PC-9 (cell line): ENCODE measurements at regions not wholly inside any gene's neighbourhood (a gene's known extent, or its start where the extent isn't known, plus 50 kb on each side); places are given as distances from the start of the nearest gene placed in this dataset.

Experiments
- BruUV-seq: library from RNA; stranded (reverse); fragments of 400-500 nt; replicated peaks from 2 replicates; lab custom pipeline; 2021; lab: Mats Ljungman, UMichigan
- CTCF ChIA-PET: fragments of 300-600 bp; sonication (Branson Sonifier 250); formaldehyde crosslinking; loops from one replicate; lab custom pipeline; 2022; ENCODE audit warnings: antibody characterized with exemption; lab: Charles Lee
- POLR2A ChIA-PET: fragments of 300-600 bp; sonication (Branson Sonifier 250); formaldehyde crosslinking; loops from one replicate; lab custom pipeline; 2022; ENCODE audit warnings: antibody characterized with exemption; ENCODE audit not compliant: unreplicated experiment; lab: Charles Lee
- DNase-seq, 2 experiments: peaks; one replicate each; pipeline versions ENCODE4 v3.0.0 to v3.0.0-alpha.2; 2015 to 2022; ENCODE audit warnings: mixed read lengths in 1 of 2
- H2AFZ ChIP-seq: fragments of 200-600 bp; sonication (generic); 2 replicates; pipeline ENCODE4 v1.8.1; 2017; ENCODE audit warnings: antibody characterized with exemption
- H3F3A ChIP-seq: fragments of 200-600 bp; sonication (generic); 2 replicates; pipeline ENCODE4 v1.8.1; 2017; ENCODE audit warnings: antibody characterized with exemption, mild to moderate bottlenecking, low read depth; ENCODE audit not compliant: insufficient read depth
- H3K27ac ChIP-seq: fragments of 200-600 bp; sonication (generic); 2 replicates; pipeline ENCODE4 v1.6.1; 2016; ENCODE audit warnings: mixed run types
- H3K27me3 ChIP-seq: fragments of 200-600 bp; sonication (generic); 2 replicates; pipeline ENCODE4 v1.6.1; 2016; ENCODE audit warnings: low read depth, mixed run types; ENCODE audit not compliant: insufficient read depth
- H3K36me3 ChIP-seq: fragments of 200-600 bp; sonication (generic); 2 replicates; pipeline ENCODE4 v1.6.1; 2016; ENCODE audit warnings: low read depth, mixed run types
- H3K4me1 ChIP-seq: fragments of 200-600 bp; sonication (generic); replicated peaks from 2 replicates; pipeline ENCODE4 v1.6.1; 2016; ENCODE audit warnings: mixed run types; ENCODE audit not compliant: insufficient read depth
- H3K4me2 ChIP-seq: fragments of 200-600 bp; sonication (generic); 2 replicates; pipeline ENCODE4 v1.6.1; 2017; ENCODE audit warnings: mixed run types
- H3K4me3 ChIP-seq: fragments of 200-600 bp; sonication (generic); 2 replicates; pipeline ENCODE4 v1.6.1; 2016; ENCODE audit warnings: mixed run types
- H3K79me2 ChIP-seq: fragments of 200-600 bp; sonication (generic); 2 replicates; pipeline ENCODE4 v1.6.1; 2017; ENCODE audit warnings: low read depth, mixed run types
- H3K9me2 ChIP-seq: fragments of 200-600 bp; sonication (generic); 2 replicates; pipeline ENCODE4 v1.8.1; 2017; ENCODE audit warnings: mild to moderate bottlenecking; ENCODE audit not compliant: insufficient read depth
- H3K9me3 ChIP-seq: fragments of 200-600 bp; sonication (generic); 2 replicates; pipeline ENCODE4 v1.8.1; 2016; ENCODE audit warnings: low read depth; ENCODE audit not compliant: insufficient read depth
- H4K20me1 ChIP-seq: fragments of 200-600 bp; sonication (generic); 2 replicates; pipeline ENCODE4 v1.8.1; 2017; ENCODE audit not compliant: insufficient read depth
- EZH2 ChIP-seq: fragments of 200-600 bp; sonication (generic); IDR thresholded peaks from 2 replicates; pipeline ENCODE4 v1.8.0; 2017; ENCODE audit warnings: antibody characterized with exemption, low read depth
- intact Hi-C: fragments of 100-400 bp; cut with micrococcal nuclease; formaldehyde crosslinking; loops from one replicate; pipeline ENCODE4 v1.10.0; 2022; ENCODE audit not compliant: unreplicated experiment
- TF ChIP-seq, protein P1 (sequence below): fragments of 200-600 bp; sonication (generic); conservative IDR thresholded peaks from 2 replicates; pipeline ENCODE4 v1.6.1; 2017; ENCODE audit warnings: mixed run types, antibody characterized with exemption, mild to moderate bottlenecking, moderate library complexity

DNA sequence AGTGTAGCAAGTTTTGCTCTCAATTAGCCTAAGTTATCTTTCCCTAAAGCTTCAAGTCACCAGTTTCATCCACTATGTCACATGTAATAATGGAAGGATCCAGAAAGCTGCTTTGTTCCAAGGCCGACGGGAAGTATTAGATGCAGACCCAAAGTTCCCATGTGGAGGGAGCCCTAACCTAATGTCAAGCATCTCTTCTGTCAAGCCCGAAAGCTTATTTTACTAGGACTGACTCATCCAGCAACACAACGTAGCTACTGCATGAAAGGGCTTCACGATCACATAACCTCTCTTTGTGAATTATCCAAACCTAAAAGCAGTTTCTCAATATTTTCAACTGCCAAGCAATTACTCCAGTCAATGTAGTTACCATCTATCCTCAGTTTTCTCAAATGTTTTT, 133.4 kb downstream of the SLC6A15 start:
- BruUV-seq = no TSS peak
- no peak overlapping the region for H3K4me3 ChIP-seq
- H3K9me3 ChIP-seq = no peaks in the 10 kb centered on the region
- no peaks in the 10 kb centered on the region for H3K27me3 ChIP-seq
- no peak for TF ChIP-seq EZH2
- TF ChIP-seq, protein P1, sequence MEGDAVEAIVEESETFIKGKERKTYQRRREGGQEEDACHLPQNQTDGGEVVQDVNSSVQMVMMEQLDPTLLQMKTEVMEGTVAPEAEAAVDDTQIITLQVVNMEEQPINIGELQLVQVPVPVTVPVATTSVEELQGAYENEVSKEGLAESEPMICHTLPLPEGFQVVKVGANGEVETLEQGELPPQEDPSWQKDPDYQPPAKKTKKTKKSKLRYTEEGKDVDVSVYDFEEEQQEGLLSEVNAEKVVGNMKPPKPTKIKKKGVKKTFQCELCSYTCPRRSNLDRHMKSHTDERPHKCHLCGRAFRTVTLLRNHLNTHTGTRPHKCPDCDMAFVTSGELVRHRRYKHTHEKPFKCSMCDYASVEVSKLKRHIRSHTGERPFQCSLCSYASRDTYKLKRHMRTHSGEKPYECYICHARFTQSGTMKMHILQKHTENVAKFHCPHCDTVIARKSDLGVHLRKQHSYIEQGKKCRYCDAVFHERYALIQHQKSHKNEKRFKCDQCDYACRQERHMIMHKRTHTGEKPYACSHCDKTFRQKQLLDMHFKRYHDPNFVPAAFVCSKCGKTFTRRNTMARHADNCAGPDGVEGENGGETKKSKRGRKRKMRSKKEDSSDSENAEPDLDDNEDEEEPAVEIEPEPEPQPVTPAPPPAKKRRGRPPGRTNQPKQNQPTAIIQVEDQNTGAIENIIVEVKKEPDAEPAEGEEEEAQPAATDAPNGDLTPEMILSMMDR = no peak
- ChIA-PET CTCF (no interaction called here), POLR2A (no interaction called here)
- H3K79me2 ChIP-seq = no peaks in the 10 kb centered on the region
- intact Hi-C loops = no loop called here
- H2AFZ ChIP-seq = no peak overlapping the region
- no peak overlapping the region for H3K27ac ChIP-seq
- H3K9me2 ChIP-seq = no peaks in the 10 kb centered on the region
- no peaks in the 10 kb centered on the region for H3F3A ChIP-seq
- no peak for DNase-seq
- no peak overlapping the region for H3K4me2 ChIP-seq
- H3K36me3 ChIP-seq = no peaks in the 10 kb centered on the region
- no peaks in the 10 kb centered on the region for H4K20me1 ChIP-seq
- H3K4me1 ChIP-seq = no peaks in the 10 kb centered on the region

DNA sequence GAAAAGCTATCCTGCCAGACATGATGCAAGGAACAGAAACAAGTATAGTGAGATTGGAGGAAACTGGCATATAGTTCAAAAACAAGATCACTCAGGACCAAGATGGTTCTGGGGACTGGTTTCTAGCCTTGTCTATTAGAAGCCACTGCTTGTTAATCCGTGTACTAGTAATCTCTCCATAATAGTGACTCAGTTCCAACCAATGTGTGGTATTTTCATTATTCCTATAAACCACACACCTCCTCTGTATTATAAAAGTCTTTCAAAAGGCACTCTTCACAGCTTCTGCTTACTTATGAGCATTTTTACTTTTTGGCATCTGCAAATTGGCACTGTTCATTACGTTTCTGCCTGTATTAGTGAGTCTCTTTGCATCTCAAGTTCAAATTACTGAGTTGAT, 140.3 kb downstream of the SLC6A15 start:
- Histone ChIP-seq H3K9me3 (no peaks in the 10 kb centered on the region), H3K4me2 (no peak overlapping the region), H2AFZ (no peak overlapping the region), H3K27ac (no peak overlapping the region), H3K27me3 (no peaks in the 10 kb centered on the region), H3K4me3 (no peak overlapping the region), H3K36me3 (no peaks in the 10 kb centered on the region), H4K20me1 (no peaks in the 10 kb centered on the region), H3K9me2 (no peaks in the 10 kb centered on the region), H3F3A (no peaks in the 10 kb centered on the region), H3K4me1 (no peaks in the 10 kb centered on the region), H3K79me2 (no peaks in the 10 kb centered on the region)
- BruUV-seq = no TSS peak
- DNase-seq = no peak
- ChIA-PET POLR2A (no interaction called here), CTCF (no interaction called here)
- TF ChIP-seq EZH2 = no peak
- TF ChIP-seq, protein P1 = no peak
- intact Hi-C loops = loop anchor here (2.0 kb wide), 1 partner anchor 19 kb away; no protein-coding TSS in a partner anchor

DNA sequence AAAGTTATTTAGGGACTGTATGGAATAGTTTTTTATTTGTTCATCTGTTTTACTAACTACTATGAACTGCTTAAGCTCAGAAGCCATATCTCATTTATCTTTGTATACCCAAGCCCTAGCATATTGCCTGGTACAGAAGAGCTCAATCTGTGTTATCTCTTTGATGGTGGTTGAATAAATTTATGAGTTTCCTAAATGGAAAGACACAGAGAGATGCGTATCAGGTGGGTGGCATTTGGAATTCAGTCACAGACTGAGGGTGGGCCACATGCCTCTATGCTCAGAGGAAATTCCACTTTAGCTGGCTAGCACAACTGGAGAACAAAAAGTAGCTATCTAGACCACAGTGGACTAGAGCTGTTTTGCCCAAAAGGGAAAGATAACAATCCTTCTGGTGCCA, 145.5 kb downstream of the SLC6A15 start:
- H2AFZ ChIP-seq = no peak overlapping the region
- ChIA-PET CTCF (no interaction called here), POLR2A (interaction anchor here (0.6 kb wide), 1 partner anchor 151 kb away, joined by 4 read pairs; no protein-coding TSS in a partner anchor)
- H3K27ac ChIP-seq = no peak overlapping the region
- TF ChIP-seq, protein P1 = no peak
- TF ChIP-seq EZH2 = no peak
- H4K20me1 ChIP-seq = no peaks in the 10 kb centered on the region
- no peaks in the 10 kb centered on the region for H3F3A ChIP-seq
- H3K4me2 ChIP-seq = no peak overlapping the region
- intact Hi-C loops = no loop called here
- no peak overlapping the region for H3K4me3 ChIP-seq
- no peaks in the 10 kb centered on the region for H3K9me3 ChIP-seq
- no peaks in the 10 kb centered on the region for H3K79me2 ChIP-seq
- no peaks in the 10 kb centered on the region for H3K27me3 ChIP-seq
- no peaks in the 10 kb centered on the region for H3K9me2 ChIP-seq
- DNase-seq = no peak
- H3K4me1 ChIP-seq = no peaks in the 10 kb centered on the region
- no peaks in the 10 kb centered on the region for H3K36me3 ChIP-seq
- no TSS peak for BruUV-seq
